Osteoblast (primary cell): ENCODE measurements at regions not wholly inside any gene's neighbourhood (a gene's known extent, or its start where the extent isn't known, plus 50 kb on each side); places are given as distances from the start of the nearest gene placed in this dataset.
"Not testable (repeated sequence)": the region's sequence is repeated elsewhere in the genome, so short reads cannot be mapped to it uniquely, and the experiment has no call there.

Experiments
- DNase-seq: peaks from one replicate; pipeline ENCODE4 v3.0.0; 2011; ENCODE audit warnings: low spot score, mixed read lengths; ENCODE audit not compliant: insufficient read length; ENCODE audit errors: missing footprints
- H2AFZ ChIP-seq: 2 replicates; pipeline ENCODE4 v1.6.0; 2011; ENCODE audit warnings: mild to moderate bottlenecking, low read length
- H3K27ac ChIP-seq: 2 replicates; pipeline ENCODE4 v1.5.1; 2011; ENCODE audit warnings: mild to moderate bottlenecking, low read depth, low read length, moderate library complexity
- H3K27me3 ChIP-seq: 2 replicates; pipeline ENCODE4 v1.6.0; 2012; ENCODE audit warnings: mild to moderate bottlenecking, control low read depth, inconsistent platforms, low read length, moderate library complexity; ENCODE audit not compliant: insufficient read depth
- H3K36me3 ChIP-seq: 2 replicates; pipeline ENCODE4 v1.5.1; 2011; ENCODE audit warnings: mild to moderate bottlenecking, low read length, control low read depth, moderate library complexity; ENCODE audit not compliant: insufficient read depth
- H3K4me1 ChIP-seq: 2 replicates; pipeline ENCODE4 v1.5.1; 2011; ENCODE audit warnings: mild to moderate bottlenecking, low read length, control low read depth, moderate library complexity; ENCODE audit not compliant: insufficient read depth
- H3K4me2 ChIP-seq: 2 replicates; pipeline ENCODE4 v1.6.0; 2011; ENCODE audit warnings: mild to moderate bottlenecking, low read length; ENCODE audit not compliant: insufficient read depth
- H3K4me3 ChIP-seq: fragments of 200-600 bp; sonication (generic); 3 replicates; pipeline ENCODE4 v1.5.1; 2012; ENCODE audit warnings: mild to moderate bottlenecking, low read length, inconsistent platforms; ENCODE audit not compliant: insufficient read depth
- H3K79me2 ChIP-seq: 2 replicates; pipeline ENCODE4 v1.6.0; 2012; ENCODE audit warnings: mild to moderate bottlenecking, low read length, control low read depth, inconsistent platforms; ENCODE audit not compliant: insufficient read depth
- H3K9me3 ChIP-seq: 2 replicates; pipeline ENCODE4 v1.5.1; 2011; ENCODE audit warnings: low read depth, low read length, control low read depth
- H4K20me1 ChIP-seq: 2 replicates; pipeline ENCODE4 v1.6.0; 2012; ENCODE audit warnings: mild to moderate bottlenecking, low read length, control low read depth; ENCODE audit not compliant: insufficient read depth
- TF ChIP-seq, protein P1 (sequence below): IDR thresholded peaks from 2 replicates; pipeline ENCODE4 v1.5.1; 2011; ENCODE audit warnings: mild to moderate bottlenecking, low read depth, low read length, moderate library complexity; ENCODE audit errors: extremely low read depth

DNA sequence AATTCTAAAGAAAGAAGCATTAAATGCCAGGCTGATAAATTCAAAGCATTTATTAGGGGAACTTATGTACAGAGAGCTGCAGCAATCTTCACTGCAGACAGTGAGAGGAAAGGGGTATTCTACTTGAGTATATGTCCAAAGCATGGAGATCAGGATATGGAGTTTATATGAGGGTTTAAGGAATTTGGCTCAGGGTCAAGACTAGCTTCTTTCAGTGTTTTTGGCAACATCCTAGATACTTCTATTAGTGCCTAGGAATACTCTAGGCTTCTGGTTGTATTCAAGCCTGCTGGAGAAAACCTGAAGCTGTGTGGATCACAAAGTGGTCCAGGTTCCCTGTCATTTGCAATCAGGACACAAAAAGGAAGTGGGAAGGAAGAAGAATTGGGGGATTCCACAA is 194.6 kb downstream of the CETN3 start:
- no peak for DNase-seq
- no peaks in the 10 kb centered on the region for H3K79me2 ChIP-seq
- H3K9me3 ChIP-seq, result no peaks in the 10 kb centered on the region
- no peak overlapping the region for H3K4me3 ChIP-seq
- H3K4me1 ChIP-seq, result no peaks in the 10 kb centered on the region
- TF ChIP-seq, protein P1, sequence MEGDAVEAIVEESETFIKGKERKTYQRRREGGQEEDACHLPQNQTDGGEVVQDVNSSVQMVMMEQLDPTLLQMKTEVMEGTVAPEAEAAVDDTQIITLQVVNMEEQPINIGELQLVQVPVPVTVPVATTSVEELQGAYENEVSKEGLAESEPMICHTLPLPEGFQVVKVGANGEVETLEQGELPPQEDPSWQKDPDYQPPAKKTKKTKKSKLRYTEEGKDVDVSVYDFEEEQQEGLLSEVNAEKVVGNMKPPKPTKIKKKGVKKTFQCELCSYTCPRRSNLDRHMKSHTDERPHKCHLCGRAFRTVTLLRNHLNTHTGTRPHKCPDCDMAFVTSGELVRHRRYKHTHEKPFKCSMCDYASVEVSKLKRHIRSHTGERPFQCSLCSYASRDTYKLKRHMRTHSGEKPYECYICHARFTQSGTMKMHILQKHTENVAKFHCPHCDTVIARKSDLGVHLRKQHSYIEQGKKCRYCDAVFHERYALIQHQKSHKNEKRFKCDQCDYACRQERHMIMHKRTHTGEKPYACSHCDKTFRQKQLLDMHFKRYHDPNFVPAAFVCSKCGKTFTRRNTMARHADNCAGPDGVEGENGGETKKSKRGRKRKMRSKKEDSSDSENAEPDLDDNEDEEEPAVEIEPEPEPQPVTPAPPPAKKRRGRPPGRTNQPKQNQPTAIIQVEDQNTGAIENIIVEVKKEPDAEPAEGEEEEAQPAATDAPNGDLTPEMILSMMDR, result no peak
- no peaks in the 10 kb centered on the region for H4K20me1 ChIP-seq
- H3K36me3 ChIP-seq, result no peaks in the 10 kb centered on the region
- H3K4me2 ChIP-seq, result no peak overlapping the region
- H3K27me3 ChIP-seq, result no peaks in the 10 kb centered on the region
- no peak overlapping the region for H3K27ac ChIP-seq
- no peak overlapping the region for H2AFZ ChIP-seq

DNA sequence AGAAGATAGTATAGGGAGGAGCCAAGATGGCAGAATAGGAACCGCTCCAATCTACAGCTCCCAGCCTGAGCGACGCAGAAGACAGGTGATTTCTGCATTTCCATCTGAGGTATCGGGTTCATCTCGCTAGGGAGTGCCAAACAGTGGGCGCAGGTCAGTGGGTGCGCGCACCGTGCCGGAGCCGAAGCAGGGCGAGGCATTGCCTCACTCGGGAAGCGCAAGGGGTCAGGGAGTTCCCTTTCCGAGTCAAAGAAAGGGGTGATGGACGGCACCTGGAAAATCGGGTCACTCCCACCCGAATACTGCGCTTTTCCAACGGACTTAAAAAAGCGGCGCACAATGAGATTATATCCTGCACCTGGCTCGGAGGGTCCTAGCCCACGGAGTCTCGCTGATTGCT is 201.2 kb downstream of the CETN3 start:
- not testable (repeated sequence) for H3K27me3 ChIP-seq, H3K79me2 ChIP-seq, H3K36me3 ChIP-seq, H3K9me3 ChIP-seq, H4K20me1 ChIP-seq, H3K4me2 ChIP-seq, H3K4me1 ChIP-seq, DNase-seq, H2AFZ ChIP-seq, H3K4me3 ChIP-seq, H3K27ac ChIP-seq

DNA sequence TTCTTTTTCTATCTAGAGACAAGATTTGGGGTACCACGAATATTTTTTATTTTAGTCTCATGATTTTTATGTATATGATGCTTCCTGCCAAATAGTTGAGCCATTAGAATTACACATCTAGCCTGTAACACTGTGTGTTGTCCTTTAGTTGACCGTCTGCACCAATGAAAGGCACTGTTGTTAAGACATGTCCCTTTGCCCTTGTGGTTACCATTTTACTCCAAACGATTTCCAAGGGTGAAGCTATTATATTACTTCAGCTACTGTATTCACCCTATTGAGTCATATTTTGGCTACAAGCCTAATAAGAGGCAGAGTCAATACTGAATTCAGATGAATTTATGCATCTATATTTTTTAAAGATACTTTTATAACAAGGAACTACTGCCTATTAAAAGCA is 207.6 kb downstream of the CETN3 start:
- TF ChIP-seq, protein P1, result no peak
- Histone ChIP-seq H3K79me2 (no peaks in the 10 kb centered on the region), H4K20me1 (no peaks in the 10 kb centered on the region), H3K27me3 (no peaks in the 10 kb centered on the region), H3K27ac (no peak overlapping the region), H3K4me2 (no peak overlapping the region), H2AFZ (no peak overlapping the region), H3K36me3 (no peaks in the 10 kb centered on the region), H3K9me3 (no peaks in the 10 kb centered on the region), H3K4me3 (no peak overlapping the region), H3K4me1 (no peaks in the 10 kb centered on the region)
- no peak for DNase-seq

DNA sequence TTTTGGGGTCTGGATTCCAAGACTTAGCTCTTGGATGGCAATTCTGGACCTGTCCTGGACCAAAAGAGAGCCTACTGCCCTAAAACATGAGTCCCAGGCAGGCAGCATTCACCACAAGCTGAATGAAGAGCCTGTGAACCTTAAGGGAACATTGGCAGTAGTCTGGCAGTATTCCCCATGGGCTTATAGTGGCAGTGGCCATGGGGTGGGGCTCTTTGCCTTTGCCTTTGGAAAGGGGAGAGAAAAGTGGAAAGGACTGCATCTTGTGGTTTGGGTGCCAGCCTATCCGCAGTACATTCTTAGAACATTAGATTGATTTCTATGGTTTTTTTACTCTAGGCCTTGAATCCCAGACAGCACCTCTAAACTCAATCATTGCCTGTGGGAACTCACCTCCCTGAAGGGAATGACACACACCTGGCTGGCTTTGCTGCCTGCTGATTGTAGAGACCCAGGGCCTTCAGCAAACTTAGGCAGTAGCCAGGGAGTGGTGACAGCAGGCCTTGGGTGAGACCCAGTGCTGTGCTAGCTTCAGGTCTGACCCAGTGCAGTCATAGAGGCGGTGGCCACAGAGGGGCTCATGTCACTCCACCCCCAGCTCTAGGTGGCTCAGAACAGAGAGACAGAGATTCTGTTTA is 216.3 kb downstream of the CETN3 start:
- Histone ChIP-seq H3K4me2 (no peak overlapping the region), H3K27ac (no peak overlapping the region), H3K36me3 (no peaks in the 10 kb centered on the region), H3K79me2 (no peaks in the 10 kb centered on the region), H3K27me3 (no peaks in the 10 kb centered on the region), H3K9me3 (no peaks in the 10 kb centered on the region), H3K4me3 (no peak overlapping the region), H3K4me1 (no peaks in the 10 kb centered on the region), H4K20me1 (no peaks in the 10 kb centered on the region), H2AFZ (no peak overlapping the region)
- TF ChIP-seq, protein P1, result no peak
- no peak for DNase-seq
